CD14-positive monocyte (primary cell): ENCODE measurements at regions not wholly inside any gene's neighbourhood (a gene's known extent, or its start where the extent isn't known, plus 50 kb on each side); places are given as distances from the start of the nearest gene placed in this dataset.

Source experiments
- DNase-seq, 3 donors: peaks; one replicate each; pipeline ENCODE4 v3.0.0-alpha.2; 2011 to 2022
- H2AFZ ChIP-seq: 2 replicates; pipeline ENCODE4 v1.6.0; 2012; ENCODE audit warnings: mild to moderate bottlenecking, low read depth, low read length, inconsistent platforms; ENCODE audit not compliant: insufficient read depth, poor library complexity, severe bottlenecking
- H3K27ac ChIP-seq, 2 donors: 1 replicate in 1 of 2; 2 replicates in 1 of 2; pipeline ENCODE4 v1.5.1; 2012 to 2013; ENCODE audit warnings: low read length in 2 of 2, control low read depth in 1 of 2, inconsistent platforms in 1 of 2, low read depth in 1 of 2, mild to moderate bottlenecking in 1 of 2
- H3K27me3 ChIP-seq, 2 donors: one replicate each; pipeline versions ENCODE4 v1.6.0 to v1.6.1; 2011 to 2013; ENCODE audit warnings: low read length in 2 of 2; ENCODE audit not compliant: control insufficient read depth in 2 of 2, insufficient read depth in 2 of 2
- H3K36me3 ChIP-seq, 2 donors: replicated peaks in 1 of 2; 1 replicate in 1 of 2; 2 replicates in 1 of 2; pipeline versions ENCODE4 v1.5.1 to v1.6.1; 2012 to 2013; ENCODE audit warnings: low read length in 2 of 2, control low read depth in 1 of 2, inconsistent platforms in 1 of 2, mild to moderate bottlenecking in 1 of 2; ENCODE audit not compliant: insufficient read depth in 2 of 2, control insufficient read depth in 1 of 2
- H3K4me1 ChIP-seq, 2 donors: 1 replicate in 1 of 2; 2 replicates in 1 of 2; pipeline versions ENCODE4 v1.5.1 to v1.6.1; 2012 to 2013; ENCODE audit warnings: low read length in 2 of 2, control low read depth in 1 of 2, inconsistent platforms in 1 of 2, mild to moderate bottlenecking in 1 of 2, moderate library complexity in 1 of 2; ENCODE audit not compliant: insufficient read depth in 2 of 2, control insufficient read depth in 1 of 2
- H3K4me2 ChIP-seq: replicated peaks from 2 replicates; pipeline ENCODE3; 2012; ENCODE audit warnings: low read length, moderate library complexity, mild to moderate bottlenecking; ENCODE audit not compliant: poor library complexity, severe bottlenecking; ENCODE audit errors: extremely low read depth
- H3K4me3 ChIP-seq, 3 experiments: fragments of 200-600 bp in 1 of 3; sonication (generic) in 1 of 3; replicated peaks in 1 of 3; 1 replicate in 2 of 3; 2 replicates in 1 of 3; pipeline ENCODE4 v1.5.1; 2011 to 2013; ENCODE audit warnings: low read length in 3 of 3, mild to moderate bottlenecking in 3 of 3, control low read depth in 2 of 3, low read depth in 2 of 3, inconsistent platforms in 1 of 3, moderate library complexity in 1 of 3
- H3K79me2 ChIP-seq: 2 replicates; pipeline ENCODE4 v1.6.0; 2012; ENCODE audit warnings: mild to moderate bottlenecking, control low read depth, inconsistent platforms, low read length, moderate library complexity; ENCODE audit not compliant: insufficient read depth
- H3K9ac ChIP-seq: 2 replicates; pipeline ENCODE4 v1.6.0; 2017; ENCODE audit warnings: low read length, mild to moderate bottlenecking; ENCODE audit not compliant: insufficient read depth, poor library complexity, severe bottlenecking
- H3K9me3 ChIP-seq, 2 donors: replicated peaks in 1 of 2; 1 replicate in 1 of 2; 2 replicates in 1 of 2; pipeline versions ENCODE4 v1.5.1 to v1.6.1; 2012 to 2013; ENCODE audit warnings: low read length in 2 of 2, control low read depth in 1 of 2; ENCODE audit not compliant: control insufficient read depth in 1 of 2, insufficient read depth in 1 of 2
- H4K20me1 ChIP-seq: 2 replicates; pipeline ENCODE4 v1.6.0; 2012; ENCODE audit warnings: mild to moderate bottlenecking, low read length, control low read depth, moderate library complexity; ENCODE audit not compliant: insufficient read depth
- H3K27ac Mint-ChIP-seq, 7 donors: one replicate each; pipeline ENCODE4 v1.8.0; 2020; ENCODE audit warnings: mild to moderate bottlenecking in 7 of 7, mixed read lengths in 7 of 7, moderate library complexity in 6 of 7, inconsistent platforms in 2 of 7
- H3K27me3 Mint-ChIP-seq, 3 donors: one replicate each; pipeline ENCODE4 v1.8.0; 2021 to 2022; ENCODE audit warnings: low read depth in 3 of 3, mild to moderate bottlenecking in 3 of 3, mixed read lengths in 3 of 3, moderate library complexity in 3 of 3, inconsistent platforms in 1 of 3
- H3K36me3 Mint-ChIP-seq, 2 donors: one replicate each; pipeline ENCODE4 v1.8.0; 2020; ENCODE audit warnings: mixed read lengths in 2 of 2, inconsistent platforms in 1 of 2, mild to moderate bottlenecking in 1 of 2
- H3K4me1 Mint-ChIP-seq: one replicate; pipeline ENCODE4 v1.8.0; 2020; ENCODE audit warnings: mild to moderate bottlenecking, mixed read lengths
- H3K4me3 Mint-ChIP-seq, 2 donors: one replicate each; pipeline ENCODE4 v1.8.0; 2020; ENCODE audit warnings: mild to moderate bottlenecking in 2 of 2, mixed read lengths in 2 of 2, moderate library complexity in 1 of 2
- H3K9me3 Mint-ChIP-seq, 7 donors: one replicate each; pipeline ENCODE4 v1.8.0; 2020 to 2022; ENCODE audit warnings: mixed read lengths in 7 of 7, mild to moderate bottlenecking in 6 of 7, moderate library complexity in 6 of 7, inconsistent platforms in 2 of 7
- WGBS: methylation state at CpG from one replicate; pipeline ENCODE4 v1.1.5; 2013; ENCODE audit warnings: missing lambda C conversion rate; ENCODE audit not compliant: insufficient coverage; 5-methylcytosine and 5-hydroxymethylcytosine counted together
- intact Hi-C, 2 donors: fragments of 100-400 bp; cut with micrococcal nuclease; formaldehyde crosslinking; loops; one replicate each; pipeline versions ENCODE4 v1.15.0 to v1.15.1; 2023
- TF ChIP-seq, protein P1 (sequence below): fragments of 200-600 bp; IDR thresholded peaks from one replicate; pipeline ENCODE4 v1.8.0; 2022; ENCODE audit warnings: antibody characterized with exemption, mild to moderate bottlenecking

DNA sequence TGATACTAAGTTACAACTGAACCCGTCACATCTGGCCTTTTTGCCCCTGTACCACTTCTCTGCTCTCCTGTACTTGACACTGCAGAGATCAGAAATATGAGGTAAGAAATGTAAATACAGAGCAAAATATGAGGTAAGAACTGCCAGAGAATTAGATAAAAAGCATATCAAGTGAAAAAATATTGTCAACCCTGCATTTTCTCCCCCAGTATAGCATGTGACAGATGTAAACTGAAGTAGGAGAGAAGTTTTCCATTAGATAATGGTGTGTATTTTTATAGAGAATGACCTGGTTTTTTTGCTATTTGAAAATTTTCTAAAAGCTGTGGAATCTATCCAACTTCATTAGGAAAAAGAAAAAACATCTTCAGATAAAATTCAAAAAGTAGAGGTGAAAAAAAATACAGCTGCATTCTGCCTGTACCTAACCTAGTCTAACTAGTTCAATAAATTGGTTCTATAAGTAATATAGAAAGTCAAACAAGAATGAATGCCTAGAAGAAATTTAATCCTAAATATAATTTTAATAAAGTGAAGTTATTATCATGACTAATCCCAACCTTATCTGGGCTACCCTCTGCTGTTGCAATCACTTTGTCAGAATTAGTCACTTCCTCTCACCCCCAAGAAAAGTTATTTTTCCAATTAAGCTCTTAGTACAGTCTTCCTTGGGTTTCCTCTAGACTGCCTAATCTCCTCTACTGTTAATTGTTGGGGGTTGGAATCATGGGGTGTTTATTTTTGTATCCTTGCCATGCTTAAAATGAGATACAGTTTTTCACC is 210.0 kb downstream of the RASSF9 start:
- Mint-ChIP-seq H3K4me1 (peaks cover 4% of the 10 kb centered on the region), H3K9me3 (peaks cover 0 to 2% (median 0%) of the 10 kb centered on the region in 7 donors), H3K27me3 (no peaks in the 10 kb centered on the region), H3K27ac (peak overlapping the region in 1 of 7 donors; percentile 68), H3K4me3 (no peak overlapping the region), H3K36me3 (no peaks in the 10 kb centered on the region)
- H2AFZ ChIP-seq = no peak overlapping the region
- no peak overlapping the region for H3K4me3 ChIP-seq
- H3K9ac ChIP-seq = no peak overlapping the region
- intact Hi-C loops = no loop called here
- H4K20me1 ChIP-seq = no peaks in the 10 kb centered on the region
- peak; percentile 1 to 18 (median 1) for DNase-seq
- no peaks in the 10 kb centered on the region for H3K79me2 ChIP-seq
- no peak overlapping the region for H3K27ac ChIP-seq
- TF ChIP-seq, protein P1, sequence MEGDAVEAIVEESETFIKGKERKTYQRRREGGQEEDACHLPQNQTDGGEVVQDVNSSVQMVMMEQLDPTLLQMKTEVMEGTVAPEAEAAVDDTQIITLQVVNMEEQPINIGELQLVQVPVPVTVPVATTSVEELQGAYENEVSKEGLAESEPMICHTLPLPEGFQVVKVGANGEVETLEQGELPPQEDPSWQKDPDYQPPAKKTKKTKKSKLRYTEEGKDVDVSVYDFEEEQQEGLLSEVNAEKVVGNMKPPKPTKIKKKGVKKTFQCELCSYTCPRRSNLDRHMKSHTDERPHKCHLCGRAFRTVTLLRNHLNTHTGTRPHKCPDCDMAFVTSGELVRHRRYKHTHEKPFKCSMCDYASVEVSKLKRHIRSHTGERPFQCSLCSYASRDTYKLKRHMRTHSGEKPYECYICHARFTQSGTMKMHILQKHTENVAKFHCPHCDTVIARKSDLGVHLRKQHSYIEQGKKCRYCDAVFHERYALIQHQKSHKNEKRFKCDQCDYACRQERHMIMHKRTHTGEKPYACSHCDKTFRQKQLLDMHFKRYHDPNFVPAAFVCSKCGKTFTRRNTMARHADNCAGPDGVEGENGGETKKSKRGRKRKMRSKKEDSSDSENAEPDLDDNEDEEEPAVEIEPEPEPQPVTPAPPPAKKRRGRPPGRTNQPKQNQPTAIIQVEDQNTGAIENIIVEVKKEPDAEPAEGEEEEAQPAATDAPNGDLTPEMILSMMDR = no peak
- WGBS = no CpG with 5 or more reads among the region's 1 CpG
- no peaks in the 10 kb centered on the region for H3K27me3 ChIP-seq
- H3K4me2 ChIP-seq = no peak overlapping the region
- no peaks in the 10 kb centered on the region for H3K4me1 ChIP-seq
- no peaks in the 10 kb centered on the region for H3K9me3 ChIP-seq
- no peaks in the 10 kb centered on the region for H3K36me3 ChIP-seq

DNA sequence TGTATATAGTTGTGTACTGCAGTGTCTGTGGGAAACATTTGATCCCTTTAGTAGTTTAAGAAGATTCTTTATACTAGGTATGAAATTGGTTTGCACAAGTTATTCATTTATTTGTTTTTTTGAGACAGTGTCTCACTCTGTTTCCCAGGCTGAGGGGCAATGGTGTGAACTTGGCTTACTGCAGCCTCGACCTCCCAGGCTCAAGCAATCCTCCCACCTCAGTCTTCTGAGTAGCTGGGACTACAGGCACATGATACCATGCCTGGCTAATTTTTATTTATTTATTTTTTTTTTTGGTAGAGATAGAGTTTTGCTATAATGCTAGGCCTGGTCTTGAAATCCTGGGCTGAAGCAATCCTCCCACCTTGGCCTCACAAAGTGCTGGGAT is 209.4 kb downstream of the RASSF9 start:
- no CpG with 5 or more reads among the region's 1 CpG for WGBS
- Histone ChIP-seq H3K4me1 (no peaks in the 10 kb centered on the region), H3K9me3 (no peaks in the 10 kb centered on the region), H3K27ac (no peak overlapping the region), H2AFZ (no peak overlapping the region), H4K20me1 (no peaks in the 10 kb centered on the region), H3K36me3 (no peaks in the 10 kb centered on the region), H3K9ac (no peak overlapping the region), H3K4me3 (no peak overlapping the region), H3K79me2 (no peaks in the 10 kb centered on the region), H3K27me3 (no peaks in the 10 kb centered on the region), H3K4me2 (no peak overlapping the region)
- intact Hi-C loops = no loop called here
- TF ChIP-seq, protein P1 = no peak
- Mint-ChIP-seq H3K27ac (peak overlapping the region in 1 of 7 donors; percentile 68), H3K27me3 (no peaks in the 10 kb centered on the region), H3K4me1 (peaks cover 4% of the 10 kb centered on the region), H3K36me3 (no peaks in the 10 kb centered on the region), H3K4me3 (no peak overlapping the region), H3K9me3 (peaks cover 0 to 2% (median 0%) of the 10 kb centered on the region in 7 donors)
- no peak for DNase-seq
